Spleen (tissue), 11 donors: ENCODE measurements at regions not wholly inside any gene's neighbourhood (a gene's known extent, or its start where the extent isn't known, plus 50 kb on each side); places are given as distances from the start of the nearest gene placed in this dataset.

Experiments used
- DNase-seq: peaks from one replicate; pipeline ENCODE4 v3.0.0-alpha.2; 2020
- H3K27ac ChIP-seq, 8 donors: fragments of 200-600 bp; sonication (generic) in 7 of 8; 1 replicate in 4 of 8; 2 replicates in 4 of 8; pipeline versions ENCODE4 v1.5.0 to v1.8.0; 2016 to 2021; ENCODE audit warnings: inconsistent platforms in 4 of 8, mild to moderate bottlenecking in 4 of 8, moderate library complexity in 1 of 8
- H3K27me3 ChIP-seq, 7 donors: fragments of 200-600 bp; sonication (generic) in 6 of 7; replicated peaks in 1 of 7; 1 replicate in 4 of 7; 2 replicates in 3 of 7; pipeline versions ENCODE4 v1.5.0 to v1.8.0; 2016 to 2021; ENCODE audit warnings: inconsistent platforms in 3 of 7, mild to moderate bottlenecking in 1 of 7
- H3K36me3 ChIP-seq, 6 donors: fragments of 200-600 bp; sonication (generic) in 5 of 6; 1 replicate in 4 of 6; 2 replicates in 2 of 6; pipeline versions ENCODE4 v1.5.0 to v1.8.0; 2016 to 2021; ENCODE audit warnings: inconsistent platforms in 2 of 6
- H3K4me1 ChIP-seq, 6 donors: fragments of 200-600 bp; sonication (generic) in 5 of 6; 1 replicate in 3 of 6; 2 replicates in 3 of 6; pipeline versions ENCODE4 v1.5.0 to v1.8.0; 2016 to 2021; ENCODE audit warnings: inconsistent platforms in 3 of 6
- H3K4me3 ChIP-seq, 8 donors: fragments of 200-600 bp; sonication (generic) in 7 of 8; 1 replicate in 4 of 8; 2 replicates in 4 of 8; pipeline versions ENCODE4 v1.5.0 to v1.8.0; 2016 to 2021; ENCODE audit warnings: inconsistent platforms in 4 of 8, mild to moderate bottlenecking in 4 of 8, moderate library complexity in 2 of 8
- H3K9me3 ChIP-seq, 8 donors: fragments of 200-600 bp; sonication (generic) in 7 of 8; 1 replicate in 4 of 8; 2 replicates in 4 of 8; pipeline versions ENCODE4 v1.5.0 to v1.8.0; 2016 to 2021; ENCODE audit warnings: inconsistent platforms in 4 of 8
- CTCF ChIP-seq, 11 experiments: fragments of 200-600 bp in 7 of 11; fragments of 450-650 bp in 4 of 11; sonication (generic) in 4 of 11; IDR thresholded peaks in 8 of 11; conservative IDR thresholded peaks in 3 of 11; 1 replicate in 7 of 11; 2 replicates in 4 of 11; pipeline versions ENCODE4 v1.4.0 to v1.8.0; 2016 to 2021; ENCODE audit warnings: antibody characterized with exemption in 11 of 11, inconsistent platforms in 4 of 11, mild to moderate bottlenecking in 1 of 11
- POLR2A ChIP-seq, 3 donors: fragments of 450-650 bp; IDR thresholded peaks; one replicate each; pipeline ENCODE4 v1.5.1; 2017; ENCODE audit warnings: antibody characterized with exemption in 3 of 3, mild to moderate bottlenecking in 1 of 3
- POLR2AphosphoS5 ChIP-seq, 3 donors: sonication (generic); formaldehyde crosslinking; IDR thresholded peaks; one replicate each; pipeline ENCODE4 v1.5.1; 2017; ENCODE audit warnings: antibody characterized with exemption in 3 of 3
- WGBS, 5 donors: extraction: QIAGEN DNeasy Blood & Tissue Kit in 3 of 5; methylation state at CpG; one replicate each; pipeline versions ENCODE4 v1.1.5 to v1.1.7; 2013 to 2018; 5-methylcytosine and 5-hydroxymethylcytosine counted together
- intact Hi-C: fragments of 100-400 bp; cut with DNase I; formaldehyde crosslinking; loops from one replicate; pipeline ENCODE4 v1.15.0; 2023; ENCODE audit warnings: low total_unique reads
- donor health status: healthy with polysubstance abuse.
- donor health status: DM: no; HTN: no; CAD: no; lungs with moderate emphysema.
- donor health status: DM: no; HTN: no; CAD: no.
- donor health status: Bipolar disorder and iron deficiency.
- donor health status: healthy.
- donor health status: DM: no; HTN: no; CAD: no.
- donor health status: DM: yes; HTN: yes; CAD: no.

- H3K27ac ChIP-seq, result no peak overlapping the region
- 90 to 97% (median 94%) methylated on average over 2 of the region's 2 CpGs for WGBS, 5 donors
- H3K27me3 ChIP-seq, result no peaks in the 10 kb centered on the region
- intact Hi-C loops, result no loop called here
- no peak overlapping the region for H3K4me3 ChIP-seq
- no peaks in the 10 kb centered on the region for H3K9me3 ChIP-seq
- H3K36me3 ChIP-seq, result no peaks in the 10 kb centered on the region
- H3K4me1 ChIP-seq, result peaks cover 11 to 92% (median 48%) of the 10 kb centered on the region in 6 donors
- TF ChIP-seq CTCF (IDR thresholded peaks at IDR 0.05 in 8 of 11, conservative IDR thresholded peaks at IDR 0.05 in 3 of 11) (no peak), POLR2AphosphoS5 (IDR thresholded peaks at IDR 0.05) (no peak), POLR2A (IDR thresholded peaks at IDR 0.05) (no peak)
- no peak for DNase-seq
Observed at GRCh38 chr6:144657691-144658090, 372.6 kb downstream of the UTRN start.

GRCh38 chr6:144659202-144660182, 374.4 kb downstream of the UTRN start:
- peak overlapping the region in 5 of 8 donors; percentile 4 to 47 (median 24) for H3K4me3 ChIP-seq
- TF ChIP-seq CTCF (IDR thresholded peaks at IDR 0.05 in 8 of 11, conservative IDR thresholded peaks at IDR 0.05 in 3 of 11) (no peak), POLR2AphosphoS5 (IDR thresholded peaks at IDR 0.05) (peak in 2 of 3 donors; percentile 64 to 66)
- H3K36me3 ChIP-seq, result no peaks in the 10 kb centered on the region
- no peaks in the 10 kb centered on the region for H3K27me3 ChIP-seq
- peak overlapping the region in 7 of 8 donors; percentile 32 to 78 (median 69) for H3K27ac ChIP-seq
- DNase-seq, result no peak
- intact Hi-C loops, result no loop called here
- peaks cover 3 to 93% (median 40%) of the 10 kb centered on the region in 6 donors for H3K4me1 ChIP-seq
- 51 to 53% (median 53%) methylated on average over 14 of the region's 14 CpGs for WGBS, 5 donors
- no peaks in the 10 kb centered on the region for H3K9me3 ChIP-seq

GRCh38 chr6:144660561-144661115, 375.5 kb downstream of the UTRN start:
- Histone ChIP-seq H3K36me3 (no peaks in the 10 kb centered on the region), H3K27me3 (no peaks in the 10 kb centered on the region), H3K4me3 (peak overlapping the region in 5 of 8 donors; percentile 6 to 47 (median 24)), H3K27ac (peak overlapping the region in 6 of 8 donors; percentile 34 to 78 (median 70)), H3K4me1 (peaks cover 3 to 93% (median 42%) of the 10 kb centered on the region in 6 donors), H3K9me3 (no peaks in the 10 kb centered on the region)
- TF ChIP-seq POLR2AphosphoS5 (IDR thresholded peaks at IDR 0.05) (peak in 2 of 3 donors; percentile 26 to 27), CTCF (IDR thresholded peaks at IDR 0.05 in 8 of 11, conservative IDR thresholded peaks at IDR 0.05 in 3 of 11) (no peak), POLR2A (IDR thresholded peaks at IDR 0.05) (no peak)
- no peak for DNase-seq
- intact Hi-C loops, result no loop called here
- 86 to 94% (median 91%) methylated on average over 7 of the region's 7 CpGs for WGBS, 5 donors
